ENCODE measurements at regions not wholly inside any gene's neighbourhood (a gene's known extent, or its start where the extent isn't known, plus 50 kb on each side); places are given as distances from the start of the nearest gene placed in this dataset.

GRCh38 chr14:26078561-26078960, 519.3 kb downstream of the NOVA1 start:
- Histone ChIP-seq H3K27ac (no peak overlapping the region), H3K9me3 (no peaks in the 10 kb centered on the region; the same call in 2 of the 3 replicates), H3K4me1 (no peaks in the 10 kb centered on the region), H3K4me3 (no peak overlapping the region), H3K4me2 (no peak overlapping the region)
- DNase-seq (ENCODE audit: low read depth in 1 of 2, low spot score in 1 of 2) (no peak), ATAC-seq (no peak), FAIRE-seq (no peak)
- TF ChIP-seq NR3C1 (IDR thresholded peaks at IDR 0.05) (no peak), CHD4 (IDR thresholded peaks at IDR 0.05; ENCODE audit: borderline replicate concordance) (no peak), TP53 (CRISPR knock-in tag; IDR thresholded peaks at IDR 0.05) (no peak), CBX2 (IDR thresholded peaks at IDR 0.05; ENCODE audit: borderline replicate concordance, low read depth) (no peak), RNF2 (IDR thresholded peaks at IDR 0.05; ENCODE audit: borderline replicate concordance, low read depth) (no peak), ZSCAN20 (CRISPR knock-in tag; IDR thresholded peaks at IDR 0.05) (no peak), MAZ (IDR thresholded peaks at IDR 0.05; ENCODE audit: borderline replicate concordance, low read depth, low read length) (no peak), CBX8 (IDR thresholded peaks at IDR 0.05) (no peak), HOXB5 (CRISPR knock-in tag; IDR thresholded peaks at IDR 0.05) (no peak), EHMT2 (IDR thresholded peaks at IDR 0.05; ENCODE audit: low read depth) (no peak), FOSB (CRISPR knock-in tag; IDR thresholded peaks at IDR 0.05) (no peak), ZC3H11A (IDR thresholded peaks at IDR 0.05) (no peak), HEYL (CRISPR knock-in tag; IDR thresholded peaks at IDR 0.05) (no peak), EHF (CRISPR knock-in tag; IDR thresholded peaks at IDR 0.05) (no peak), REST (IDR thresholded peaks at IDR 0.05) (no peak), RFX5 (IDR thresholded peaks at IDR 0.05) (no peak), KDM1A (IDR thresholded peaks at IDR 0.05; ENCODE audit: low read depth) (no peak)
- TF ChIP-seq, protein P1, sequence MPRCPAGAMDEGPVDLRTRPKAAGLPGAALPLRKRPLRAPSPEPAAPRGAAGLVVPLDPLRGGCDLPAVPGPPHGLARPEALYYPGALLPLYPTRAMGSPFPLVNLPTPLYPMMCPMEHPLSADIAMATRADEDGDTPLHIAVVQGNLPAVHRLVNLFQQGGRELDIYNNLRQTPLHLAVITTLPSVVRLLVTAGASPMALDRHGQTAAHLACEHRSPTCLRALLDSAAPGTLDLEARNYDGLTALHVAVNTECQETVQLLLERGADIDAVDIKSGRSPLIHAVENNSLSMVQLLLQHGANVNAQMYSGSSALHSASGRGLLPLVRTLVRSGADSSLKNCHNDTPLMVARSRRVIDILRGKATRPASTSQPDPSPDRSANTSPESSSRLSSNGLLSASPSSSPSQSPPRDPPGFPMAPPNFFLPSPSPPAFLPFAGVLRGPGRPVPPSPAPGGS (IDR thresholded peaks at IDR 0.05) = no peak
- ChIA-PET POLR2A (no interaction called here), CTCF (no interaction called here)
- WGBS (ENCODE audit: missing lambda C conversion rate) = 11% methylated on average over 2 of the region's 2 CpGs

- no peak for FAIRE-seq
- no peak for DNase-seq (ENCODE audit: low read depth in 1 of 2, low spot score in 1 of 2)
- Histone ChIP-seq H3K4me2 (no peak overlapping the region), H3K4me1 (no peaks in the 10 kb centered on the region), H3K4me3 (no peak overlapping the region), H3K27ac (no peak overlapping the region), H3K9me3 (no peaks in the 10 kb centered on the region)
- TF ChIP-seq KDM1A (IDR thresholded peaks at IDR 0.05; ENCODE audit: low read depth) = no peak
- TF ChIP-seq ZSCAN20 (CRISPR knock-in tag; IDR thresholded peaks at IDR 0.05) = no peak
- no peak for TF ChIP-seq RARB (CRISPR knock-in tag; IDR thresholded peaks at IDR 0.05)
- no peak for TF ChIP-seq RCOR1 (IDR thresholded peaks at IDR 0.05; ENCODE audit: low read depth, low read length)
- no peak for TF ChIP-seq JUN (IDR thresholded peaks at IDR 0.05)
- WGBS (ENCODE audit: missing lambda C conversion rate) = 33% methylated on average over 2 of the region's 2 CpGs
- no peak for ATAC-seq
- ChIA-PET CTCF (no interaction called here), POLR2A (no interaction called here)
Measured at GRCh38 chr14:26074892-26075291, 522.9 kb downstream of the NOVA1 start.

GRCh38 chr14:26070443-26070842, 527.4 kb downstream of the NOVA1 start:
- no peak for ATAC-seq
- no peak overlapping the region for H3K27ac ChIP-seq
- POLR2A ChIA-PET = no interaction called here
- H3K4me1 ChIP-seq = no peaks in the 10 kb centered on the region
- no peaks in the 10 kb centered on the region for H3K9me3 ChIP-seq
- FAIRE-seq = no peak
- H3K4me3 ChIP-seq = no peak overlapping the region
- WGBS (ENCODE audit: missing lambda C conversion rate) = 9% methylated on average over 3 of the region's 3 CpGs
- CTCF ChIA-PET = no interaction called here
- no peak overlapping the region for H3K4me2 ChIP-seq
- DNase-seq (ENCODE audit: low read depth in 1 of 2, low spot score in 1 of 2) = no peak
- TF ChIP-seq REST (IDR thresholded peaks at IDR 0.05) = no peak
- TF ChIP-seq, protein P2, sequence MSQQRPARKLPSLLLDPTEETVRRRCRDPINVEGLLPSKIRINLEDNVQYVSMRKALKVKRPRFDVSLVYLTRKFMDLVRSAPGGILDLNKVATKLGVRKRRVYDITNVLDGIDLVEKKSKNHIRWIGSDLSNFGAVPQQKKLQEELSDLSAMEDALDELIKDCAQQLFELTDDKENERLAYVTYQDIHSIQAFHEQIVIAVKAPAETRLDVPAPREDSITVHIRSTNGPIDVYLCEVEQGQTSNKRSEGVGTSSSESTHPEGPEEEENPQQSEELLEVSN (IDR thresholded peaks at IDR 0.05; ENCODE audit: borderline replicate concordance, low read depth) = no peak
- no peak for TF ChIP-seq HDAC2 (IDR thresholded peaks at IDR 0.05)
- TF ChIP-seq NFE2L2 (conservative IDR thresholded peaks at IDR 0.05; ENCODE audit: low read length) = no peak
- no peak for TF ChIP-seq MAZ (IDR thresholded peaks at IDR 0.05; ENCODE audit: borderline replicate concordance, low read depth, low read length)
- no peak for TF ChIP-seq HOXB5 (CRISPR knock-in tag; IDR thresholded peaks at IDR 0.05)
- TF ChIP-seq JUNB (IDR thresholded peaks at IDR 0.05) = no peak
- TF ChIP-seq, protein P1 (IDR thresholded peaks at IDR 0.05) = no peak
- TF ChIP-seq HOXA7 (CRISPR knock-in tag; IDR thresholded peaks at IDR 0.05) = no peak

All from A549 (cell line).